SIG-M5 treated with dmso at 0.1 percent for 504 hours (cell line): ENCODE measurements at regions not wholly inside any gene's neighbourhood (a gene's known extent, or its start where the extent isn't known, plus 50 kb on each side); places are given as distances from the start of the nearest gene placed in this dataset.
"Not testable (repeated sequence)": the region's sequence is repeated elsewhere in the genome, so short reads cannot be mapped to it uniquely, and the experiment has no call there.

Experiments used
- DNase-seq: peaks from one replicate; lab custom pipeline; 2025; ENCODE audit not compliant: unreplicated experiment; lab: John Stamatoyannopoulos, UW

GRCh38 chr9:99472240-99472915 is 250.3 kb downstream of the SEC61B start:
- DNase-seq, result no peak

- no peak for DNase-seq
Measured at GRCh38 chr9:99472916-99473245, 250.8 kb downstream of the SEC61B start.

GRCh38 chr9:99474186-99474585 is 252.1 kb downstream of the SEC61B start:
- no peak for DNase-seq

GRCh38 chr9:99475401-99476065 is 253.5 kb downstream of the SEC61B start:
- DNase-seq, result no peak

GRCh38 chr9:99478469-99479027 is 256.5 kb downstream of the SEC61B start:
- DNase-seq, result no peak

- no peak for DNase-seq
Measured at GRCh38 chr9:99479929-99480328, 257.8 kb downstream of the SEC61B start.

GRCh38 chr9:99485459-99485858 is 263.4 kb downstream of the SEC61B start:
- no peak for DNase-seq

- no peak for DNase-seq
Measured at GRCh38 chr9:99486684-99487083, 264.6 kb downstream of the SEC61B start.

- no peak for DNase-seq
Measured at GRCh38 chr9:99488131-99489059, 266.3 kb downstream of the SEC61B start.

GRCh38 chr9:99489060-99489413 is 267.0 kb downstream of the SEC61B start:
- no peak for DNase-seq

GRCh38 chr9:99490729-99491128 is 268.6 kb downstream of the SEC61B start:
- no peak for DNase-seq

- no peak for DNase-seq
Measured at GRCh38 chr9:99491408-99492158, 269.5 kb downstream of the SEC61B start.

- DNase-seq, result no peak
Measured at GRCh38 chr9:99497641-99498040, 275.6 kb downstream of the SEC61B start.

- not testable (repeated sequence) for DNase-seq
Measured at GRCh38 chr9:99498979-99499378, 276.9 kb downstream of the SEC61B start.

GRCh38 chr9:99505936-99506335 is 283.9 kb downstream of the SEC61B start:
- DNase-seq, result no peak

GRCh38 chr9:99506747-99507348 is 284.8 kb downstream of the SEC61B start:
- no peak for DNase-seq

- no peak for DNase-seq
Measured at GRCh38 chr9:99509065-99509745, 287.1 kb downstream of the SEC61B start.

GRCh38 chr9:99509900-99510535 is 287.9 kb downstream of the SEC61B start:
- DNase-seq, result no peak

- DNase-seq, result no peak
Measured at GRCh38 chr9:99511723-99512122, 289.6 kb downstream of the SEC61B start.
